ENCODE measurements at regions not wholly inside any gene's neighbourhood (a gene's known extent, or its start where the extent isn't known, plus 50 kb on each side); places are given as distances from the start of the nearest gene placed in this dataset.

- no peak overlapping the region for H3K9ac ChIP-seq (ENCODE audit: low read depth in 1 of 2, low read length in 2 of 2)
- peaks cover 0 to 3% (median 0%) of the 10 kb centered on the region in 4 donors for H3K9me3 ChIP-seq (ENCODE audit: control insufficient read depth in 4 of 4, low read length in 3 of 4)
- no peak for TF ChIP-seq NR2F2 (IDR thresholded peaks at IDR 0.05)
- TF ChIP-seq HNF4A (conservative IDR thresholded peaks at IDR 0.05), result no peak
- TF ChIP-seq GABPA (IDR thresholded peaks at IDR 0.05 in 1 of 2, conservative IDR thresholded peaks at IDR 0.05 in 1 of 2), result no peak
- TF ChIP-seq REST (IDR thresholded peaks at IDR 0.05), result no peak
- TF ChIP-seq RXRA (IDR thresholded peaks at IDR 0.05), result no peak
- H3K4me1 ChIP-seq (ENCODE audit: control insufficient read depth in 4 of 4, insufficient read depth in 4 of 4, low read length in 3 of 4), result no peaks in the 10 kb centered on the region
- no peak overlapping the region for H3K27ac ChIP-seq (ENCODE audit: low read depth in 1 of 2, low read length in 2 of 2)
- H3K36me3 ChIP-seq (ENCODE audit: control insufficient read depth in 4 of 4, insufficient read depth in 3 of 4, low read depth in 1 of 4, low read length in 3 of 4), result no peaks in the 10 kb centered on the region
- no peak for DNase-seq (ENCODE audit: low spot score)
- no peaks in the 10 kb centered on the region for H3K27me3 ChIP-seq (ENCODE audit: control insufficient read depth in 4 of 4, insufficient read depth in 4 of 4, low read length in 3 of 4)
- H3K4me3 ChIP-seq (ENCODE audit: low read depth in 1 of 3, low read length in 3 of 3), result no peak overlapping the region
Measured at GRCh38 chrX:117063224-117063623, 600.4 kb upstream of the CT83 start.

GRCh38 chrX:117059848-117060247 is 597.1 kb upstream of the CT83 start:
- H3K27ac ChIP-seq (ENCODE audit: low read depth in 1 of 2, low read length in 2 of 2), result no peak overlapping the region
- H3K27me3 ChIP-seq (ENCODE audit: control insufficient read depth in 4 of 4, insufficient read depth in 4 of 4, low read length in 3 of 4), result no peaks in the 10 kb centered on the region
- H3K4me3 ChIP-seq (ENCODE audit: low read depth in 1 of 3, low read length in 3 of 3), result no peak overlapping the region
- no peak for TF ChIP-seq FOXA1 (IDR thresholded peaks at IDR 0.05)
- no peak for TF ChIP-seq ATF3 (IDR thresholded peaks at IDR 0.05)
- no peak for TF ChIP-seq SP1 (IDR thresholded peaks at IDR 0.05)
- TF ChIP-seq YY1 (IDR thresholded peaks at IDR 0.05), result no peak
- TF ChIP-seq MAX (IDR thresholded peaks at IDR 0.05), result no peak
- TF ChIP-seq CTCF (IDR thresholded peaks at IDR 0.05; ENCODE audit: low read depth, low read length, missing input control), result no peak
- TF ChIP-seq TAF1 (conservative IDR thresholded peaks at IDR 0.05), result no peak
- no peak for TF ChIP-seq NR2F2 (IDR thresholded peaks at IDR 0.05)
- no peak for TF ChIP-seq REST (IDR thresholded peaks at IDR 0.05)
- TF ChIP-seq EGR1 (IDR thresholded peaks at IDR 0.05; ENCODE audit: low read depth in 2 of 2), result no peak
- TF ChIP-seq FOXA2 (IDR thresholded peaks at IDR 0.05), result no peak
- TF ChIP-seq JUND (IDR thresholded peaks at IDR 0.05), result no peak
- TF ChIP-seq RXRA (IDR thresholded peaks at IDR 0.05), result no peak
- no peaks in the 10 kb centered on the region for H3K9me3 ChIP-seq (ENCODE audit: control insufficient read depth in 4 of 4, low read length in 3 of 4)
- no peaks in the 10 kb centered on the region for H3K4me1 ChIP-seq (ENCODE audit: control insufficient read depth in 4 of 4, insufficient read depth in 4 of 4, low read length in 3 of 4)
- no peak for DNase-seq (ENCODE audit: low spot score)
- H3K36me3 ChIP-seq (ENCODE audit: control insufficient read depth in 4 of 4, insufficient read depth in 3 of 4, low read depth in 1 of 4, low read length in 3 of 4), result no peaks in the 10 kb centered on the region
- H3K9ac ChIP-seq (ENCODE audit: low read depth in 1 of 2, low read length in 2 of 2), result no peak overlapping the region
